ENCODE measurements at regions not wholly inside any gene's neighbourhood (a gene's known extent, or its start where the extent isn't known, plus 50 kb on each side); places are given as distances from the start of the nearest gene placed in this dataset.

- DNase-seq (ENCODE audit: low spot score) = no peak
- H3K4me2 ChIP-seq = no peak overlapping the region
- H4K20me1 ChIP-seq (ENCODE audit: insufficient read depth, poor library complexity, severe bottlenecking) = no peaks in the 10 kb centered on the region
- H3K4me1 ChIP-seq (ENCODE audit: insufficient read depth) = no peaks in the 10 kb centered on the region
- H3K9me3 ChIP-seq (ENCODE audit: low read depth) = no peaks in the 10 kb centered on the region
- no peak overlapping the region for H3K4me3 ChIP-seq
- TF ChIP-seq CTCF (IDR thresholded peaks at IDR 0.05; ENCODE audit: poor library complexity) (no peak), EZH2phosphoT487 (IDR thresholded peaks at IDR 0.05; ENCODE audit: low read depth, severe bottlenecking, unreplicated experiment) (no peak), EZH2 (IDR thresholded peaks at IDR 0.05; ENCODE audit: borderline replicate concordance) (no peak)
- H2AFZ ChIP-seq = no peak overlapping the region
- no peak overlapping the region for H3K27ac ChIP-seq
- no peaks in the 10 kb centered on the region for H3K79me2 ChIP-seq
- H3K36me3 ChIP-seq (replicated peaks; ENCODE audit: insufficient read depth, low read depth) = no peaks in the 10 kb centered on the region
- no peaks in the 10 kb centered on the region for H3K27me3 ChIP-seq
- H3K9me2 ChIP-seq (replicated peaks; ENCODE audit: insufficient read depth) = no peaks in the 10 kb centered on the region
- 78% methylated on average over 4 of the region's 4 CpGs for WGBS (ENCODE audit: low lambda C conversion rate, missing lambda C conversion rate)
These were observed 161.7 kb downstream of the ERMARD start for GRCh38 chr6:169913096-169913638.

GRCh38 chr6:169912266-169913095 is 161.1 kb downstream of the ERMARD start:
- no peaks in the 10 kb centered on the region for H3K9me2 ChIP-seq (replicated peaks; ENCODE audit: insufficient read depth)
- no peak for DNase-seq (ENCODE audit: low spot score)
- H3K27ac ChIP-seq = no peak overlapping the region
- TF ChIP-seq EZH2phosphoT487 (IDR thresholded peaks at IDR 0.05; ENCODE audit: low read depth, severe bottlenecking, unreplicated experiment) (no peak), EZH2 (IDR thresholded peaks at IDR 0.05; ENCODE audit: borderline replicate concordance) (no peak), CTCF (IDR thresholded peaks at IDR 0.05; ENCODE audit: poor library complexity) (no peak)
- H4K20me1 ChIP-seq (ENCODE audit: insufficient read depth, poor library complexity, severe bottlenecking) = no peaks in the 10 kb centered on the region
- no peaks in the 10 kb centered on the region for H3K27me3 ChIP-seq
- no peaks in the 10 kb centered on the region for H3K79me2 ChIP-seq
- H3K4me1 ChIP-seq (ENCODE audit: insufficient read depth) = no peaks in the 10 kb centered on the region
- WGBS (ENCODE audit: low lambda C conversion rate, missing lambda C conversion rate) = 92% methylated on average over 21 of the region's 21 CpGs
- no peaks in the 10 kb centered on the region for H3K36me3 ChIP-seq (replicated peaks; ENCODE audit: insufficient read depth, low read depth)
- no peak overlapping the region for H2AFZ ChIP-seq
- no peak overlapping the region for H3K4me2 ChIP-seq
- no peak overlapping the region for H3K4me3 ChIP-seq
- no peaks in the 10 kb centered on the region for H3K9me3 ChIP-seq (ENCODE audit: low read depth)

GRCh38 chr6:169911264-169912263 is 160.1 kb downstream of the ERMARD start:
- H3K9me2 ChIP-seq (replicated peaks; ENCODE audit: insufficient read depth) = no peaks in the 10 kb centered on the region
- no peak overlapping the region for H3K4me2 ChIP-seq
- H3K27me3 ChIP-seq = no peaks in the 10 kb centered on the region
- DNase-seq (ENCODE audit: low spot score) = no peak
- H4K20me1 ChIP-seq (ENCODE audit: insufficient read depth, poor library complexity, severe bottlenecking) = no peaks in the 10 kb centered on the region
- no peak overlapping the region for H3K4me3 ChIP-seq
- H2AFZ ChIP-seq = no peak overlapping the region
- no peaks in the 10 kb centered on the region for H3K79me2 ChIP-seq
- H3K9me3 ChIP-seq (ENCODE audit: low read depth) = no peaks in the 10 kb centered on the region
- H3K36me3 ChIP-seq (replicated peaks; ENCODE audit: insufficient read depth, low read depth) = no peaks in the 10 kb centered on the region
- 94% methylated on average over 41 of the region's 41 CpGs for WGBS (ENCODE audit: low lambda C conversion rate, missing lambda C conversion rate)
- TF ChIP-seq CTCF (IDR thresholded peaks at IDR 0.05; ENCODE audit: poor library complexity) (no peak), EZH2phosphoT487 (IDR thresholded peaks at IDR 0.05; ENCODE audit: low read depth, severe bottlenecking, unreplicated experiment) (no peak), EZH2 (IDR thresholded peaks at IDR 0.05; ENCODE audit: borderline replicate concordance) (no peak)
- H3K4me1 ChIP-seq (ENCODE audit: insufficient read depth) = no peaks in the 10 kb centered on the region
- no peak overlapping the region for H3K27ac ChIP-seq
